Thyroid gland (tissue), 4 donors: ENCODE measurements at regions not wholly inside any gene's neighbourhood (a gene's known extent, or its start where the extent isn't known, plus 50 kb on each side); places are given as distances from the start of the nearest gene placed in this dataset.

Experiments
- DNase-seq, 2 donors: peaks; one replicate each; pipeline ENCODE4 v3.0.0-alpha.2; 2019
- H3K27ac ChIP-seq, 3 donors: fragments of 200-600 bp; sonication (generic); 1 replicate in 2 of 3; 2 replicates in 1 of 3; pipeline ENCODE4 v1.5.1; 2016 to 2019; ENCODE audit warnings: mild to moderate bottlenecking in 1 of 3, moderate library complexity in 1 of 3
- H3K27me3 ChIP-seq: fragments of 200-600 bp; sonication (generic); one replicate; pipeline ENCODE4 v1.5.1; 2019
- H3K36me3 ChIP-seq, 2 donors: fragments of 200-600 bp; sonication (generic); one replicate each; pipeline ENCODE4 v1.5.1; 2016 to 2019
- H3K4me1 ChIP-seq, 2 donors: fragments of 200-600 bp; sonication (generic); one replicate each; pipeline ENCODE4 v1.5.1; 2017 to 2019
- H3K4me3 ChIP-seq, 3 donors: fragments of 200-600 bp; sonication (generic); replicated peaks in 1 of 3; 1 replicate in 2 of 3; 2 replicates in 1 of 3; pipeline ENCODE4 v1.5.1; 2016; ENCODE audit warnings: mild to moderate bottlenecking in 1 of 3
- H3K9me3 ChIP-seq: fragments of 200-600 bp; sonication (generic); one replicate; pipeline ENCODE4 v1.5.1; 2017
- POLR2A ChIP-seq, 2 donors: fragments of 450-650 bp; IDR thresholded peaks; one replicate each; pipeline ENCODE4 v1.6.1; 2017; ENCODE audit warnings: antibody characterized with exemption in 2 of 2, mild to moderate bottlenecking in 2 of 2, moderate library complexity in 1 of 2
- WGBS, 2 donors: methylation state at CpG; one replicate each; pipeline ENCODE4 v1.1.5; 2017; 5-methylcytosine and 5-hydroxymethylcytosine counted together
- intact Hi-C: fragments of 100-400 bp; cut with DNase I; formaldehyde crosslinking; loops from one replicate; pipeline ENCODE4 v1.15.1; 2023
- TF ChIP-seq, protein P1 (sequence below), 6 experiments: fragments of 200-600 bp in 3 of 6; fragments of 450-650 bp in 3 of 6; sonication (generic) in 3 of 6; IDR thresholded peaks; one replicate each; pipeline ENCODE4 v1.5.1; 2016 to 2019; ENCODE audit warnings: antibody characterized with exemption in 6 of 6, mild to moderate bottlenecking in 2 of 6, inconsistent platforms in 1 of 6, moderate library complexity in 1 of 6

DNA sequence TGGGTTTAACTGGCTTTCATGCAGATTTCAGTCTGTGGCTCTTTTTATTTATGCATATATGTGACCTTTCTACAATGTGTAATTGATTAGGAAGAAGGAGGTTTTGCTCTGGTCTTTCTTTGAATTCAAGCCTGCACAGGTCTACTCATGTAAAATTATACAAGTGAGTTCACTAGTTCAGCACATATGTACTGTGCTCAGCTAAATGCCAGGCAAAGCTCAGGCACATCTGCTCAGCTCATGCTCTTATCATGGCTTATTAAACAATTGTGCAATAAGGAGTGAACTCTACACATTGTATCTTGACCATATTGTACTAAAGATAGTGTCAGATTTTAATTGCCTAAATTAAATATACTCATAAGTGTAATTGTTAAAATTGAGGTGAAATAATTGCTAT is 378.4 kb downstream of the ADGRL2 start:
- no peak for DNase-seq
- no peaks in the 10 kb centered on the region for H3K36me3 ChIP-seq
- no peaks in the 10 kb centered on the region for H3K4me1 ChIP-seq
- TF ChIP-seq POLR2A (IDR thresholded peaks at IDR 0.05) = no peak
- TF ChIP-seq, protein P1, sequence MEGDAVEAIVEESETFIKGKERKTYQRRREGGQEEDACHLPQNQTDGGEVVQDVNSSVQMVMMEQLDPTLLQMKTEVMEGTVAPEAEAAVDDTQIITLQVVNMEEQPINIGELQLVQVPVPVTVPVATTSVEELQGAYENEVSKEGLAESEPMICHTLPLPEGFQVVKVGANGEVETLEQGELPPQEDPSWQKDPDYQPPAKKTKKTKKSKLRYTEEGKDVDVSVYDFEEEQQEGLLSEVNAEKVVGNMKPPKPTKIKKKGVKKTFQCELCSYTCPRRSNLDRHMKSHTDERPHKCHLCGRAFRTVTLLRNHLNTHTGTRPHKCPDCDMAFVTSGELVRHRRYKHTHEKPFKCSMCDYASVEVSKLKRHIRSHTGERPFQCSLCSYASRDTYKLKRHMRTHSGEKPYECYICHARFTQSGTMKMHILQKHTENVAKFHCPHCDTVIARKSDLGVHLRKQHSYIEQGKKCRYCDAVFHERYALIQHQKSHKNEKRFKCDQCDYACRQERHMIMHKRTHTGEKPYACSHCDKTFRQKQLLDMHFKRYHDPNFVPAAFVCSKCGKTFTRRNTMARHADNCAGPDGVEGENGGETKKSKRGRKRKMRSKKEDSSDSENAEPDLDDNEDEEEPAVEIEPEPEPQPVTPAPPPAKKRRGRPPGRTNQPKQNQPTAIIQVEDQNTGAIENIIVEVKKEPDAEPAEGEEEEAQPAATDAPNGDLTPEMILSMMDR (IDR thresholded peaks at IDR 0.05) = no peak
- H3K4me3 ChIP-seq = no peak overlapping the region
- H3K27me3 ChIP-seq = no peaks in the 10 kb centered on the region
- H3K9me3 ChIP-seq = no peaks in the 10 kb centered on the region
- intact Hi-C loops = no loop called here
- no peak overlapping the region for H3K27ac ChIP-seq

DNA sequence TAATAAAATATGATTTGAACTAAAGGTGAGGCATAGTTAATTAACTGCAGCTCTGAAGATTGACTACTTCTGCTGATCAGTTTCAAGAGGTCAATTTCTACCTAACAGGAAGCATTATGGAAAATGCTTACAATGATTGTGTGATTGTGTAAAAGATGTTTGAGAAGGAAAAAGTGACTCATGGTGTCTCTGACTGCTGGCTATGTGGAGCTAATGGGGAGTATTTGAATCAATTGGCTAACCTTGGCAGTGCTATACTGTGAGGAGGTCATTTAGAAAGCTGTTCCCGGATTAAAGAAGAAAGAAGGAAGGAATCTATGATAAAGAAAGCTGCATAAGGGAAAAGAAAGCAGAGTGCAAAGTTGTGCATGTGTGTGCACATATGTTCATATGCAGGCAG is 376.5 kb downstream of the ADGRL2 start:
- intact Hi-C loops = no loop called here
- Histone ChIP-seq H3K4me1 (no peaks in the 10 kb centered on the region), H3K36me3 (no peaks in the 10 kb centered on the region), H3K4me3 (no peak overlapping the region), H3K9me3 (no peaks in the 10 kb centered on the region), H3K27ac (no peak overlapping the region), H3K27me3 (no peaks in the 10 kb centered on the region)
- DNase-seq = no peak
- TF ChIP-seq POLR2A (IDR thresholded peaks at IDR 0.05) = no peak
- TF ChIP-seq, protein P1 (IDR thresholded peaks at IDR 0.05) = no peak
- 70 to 79% methylated on average over 1 of the region's 1 CpG for WGBS, 2 donors

DNA sequence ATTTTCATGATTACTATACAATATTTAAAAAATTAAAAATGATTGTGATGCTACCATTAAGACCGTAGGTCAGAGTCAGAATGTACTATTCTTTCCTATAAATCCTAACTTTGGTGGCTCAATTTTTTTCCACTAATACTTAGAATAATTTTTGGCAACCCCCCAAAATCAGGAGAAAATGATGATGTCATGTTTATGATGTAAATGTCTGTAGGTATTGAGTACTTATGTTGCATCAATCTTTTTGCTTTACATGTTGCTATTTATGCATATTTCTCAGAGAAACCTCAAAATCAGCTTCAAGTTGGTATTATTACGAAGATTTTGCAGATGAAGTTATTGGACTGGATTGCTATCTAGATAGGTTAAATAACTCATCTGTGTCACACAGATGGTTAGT is 371.2 kb downstream of the ADGRL2 start:
- no peak for DNase-seq
- 72 to 100% methylated on average over 2 of the region's 2 CpGs for WGBS, 2 donors
- H3K4me3 ChIP-seq = no peak overlapping the region
- H3K36me3 ChIP-seq = no peaks in the 10 kb centered on the region
- H3K27me3 ChIP-seq = no peaks in the 10 kb centered on the region
- intact Hi-C loops = no loop called here
- no peak for TF ChIP-seq POLR2A (IDR thresholded peaks at IDR 0.05)
- TF ChIP-seq, protein P1 (IDR thresholded peaks at IDR 0.05) = no peak
- no peaks in the 10 kb centered on the region for H3K4me1 ChIP-seq
- no peaks in the 10 kb centered on the region for H3K9me3 ChIP-seq
- no peak overlapping the region for H3K27ac ChIP-seq

DNA sequence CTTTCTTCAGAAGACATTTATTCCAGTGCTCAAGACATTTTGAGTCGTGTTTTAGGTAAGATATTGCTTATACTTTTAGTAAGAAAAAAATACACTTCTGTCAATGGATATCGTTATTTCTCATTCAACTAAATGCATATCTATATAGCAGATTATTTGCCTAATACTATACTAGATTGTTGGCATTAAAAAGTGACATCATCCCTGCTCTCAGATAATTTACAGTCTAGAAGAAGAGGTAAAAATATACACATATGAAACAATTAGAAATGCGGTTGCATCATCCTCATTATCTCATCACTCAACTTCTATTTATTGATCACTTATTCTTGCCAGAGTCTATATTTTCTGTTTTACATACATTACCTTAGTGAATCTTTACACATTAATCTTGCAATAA is 367.7 kb downstream of the ADGRL2 start:
- H3K36me3 ChIP-seq = no peaks in the 10 kb centered on the region
- no peaks in the 10 kb centered on the region for H3K9me3 ChIP-seq
- H3K27ac ChIP-seq = no peak overlapping the region
- WGBS, 2 donors = 85% methylated on average over 3 of the region's 3 CpGs
- no peaks in the 10 kb centered on the region for H3K27me3 ChIP-seq
- no peak for DNase-seq
- TF ChIP-seq, protein P1 (IDR thresholded peaks at IDR 0.05) = no peak
- TF ChIP-seq POLR2A (IDR thresholded peaks at IDR 0.05) = no peak
- no peaks in the 10 kb centered on the region for H3K4me1 ChIP-seq
- no peak overlapping the region for H3K4me3 ChIP-seq
- intact Hi-C loops = no loop called here

DNA sequence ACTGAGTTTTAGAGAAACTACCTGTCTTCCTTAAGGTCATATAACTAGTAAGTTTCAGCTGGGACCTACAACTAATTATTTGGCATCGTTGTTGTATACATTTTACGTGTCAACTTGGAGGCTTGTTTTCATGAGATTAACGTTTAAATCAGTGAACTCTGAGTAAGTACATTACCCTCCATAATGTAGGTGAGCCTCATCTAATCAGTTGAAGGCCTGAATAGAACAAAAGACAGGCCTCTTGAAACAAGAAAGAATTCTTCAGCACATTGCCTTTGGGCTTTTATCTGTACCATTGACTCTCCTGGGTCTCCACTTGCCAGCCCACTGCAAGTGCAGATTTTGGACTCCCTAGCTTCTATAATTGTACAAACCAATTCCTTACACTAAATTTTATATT is 364.6 kb downstream of the ADGRL2 start:
- intact Hi-C loops = no loop called here
- Histone ChIP-seq H3K4me1 (peaks cover 0 to 6% of the 10 kb centered on the region in 2 donors), H3K36me3 (no peaks in the 10 kb centered on the region), H3K4me3 (no peak overlapping the region), H3K27me3 (no peaks in the 10 kb centered on the region), H3K27ac (no peak overlapping the region), H3K9me3 (no peaks in the 10 kb centered on the region)
- WGBS, 2 donors = 92 to 93% methylated on average over 3 of the region's 3 CpGs
- no peak for DNase-seq
- TF ChIP-seq POLR2A (IDR thresholded peaks at IDR 0.05) = no peak
- TF ChIP-seq, protein P1 (IDR thresholded peaks at IDR 0.05) = no peak
